Mammary epithelial cell (primary cell): ENCODE measurements at regions not wholly inside any gene's neighbourhood (a gene's known extent, or its start where the extent isn't known, plus 50 kb on each side); places are given as distances from the start of the nearest gene placed in this dataset.

Experiments used
- CTCF ChIP-seq, 2 donors: IDR thresholded peaks in 1 of 2; conservative IDR thresholded peaks in 1 of 2; 2 replicates each; pipeline ENCODE4 v1.5.1; 2011 to 2012; ENCODE audit warnings: inconsistent platforms in 2 of 2, low read length in 2 of 2, mild to moderate bottlenecking in 2 of 2, control low read depth in 1 of 2, low read depth in 1 of 2; ENCODE audit not compliant: insufficient read depth in 1 of 2; ENCODE audit errors: extremely low read depth in 1 of 2
- EZH2 ChIP-seq: IDR thresholded peaks from 2 replicates; pipeline ENCODE4 v1.6.1; 2012; ENCODE audit warnings: low read length, inconsistent platforms, borderline replicate concordance

GRCh38 chr11:24348908-24349307, 147.9 kb upstream of the LUZP2 start:
- no peak for TF ChIP-seq EZH2
- no peak for TF ChIP-seq CTCF (conservative IDR thresholded peaks at IDR 0.05 in 1 of 2, IDR thresholded peaks at IDR 0.05 in 1 of 2; ENCODE audit: extremely low read depth in 1 of 2, insufficient read depth in 1 of 2, low read depth in 1 of 2, low read length in 2 of 2)
